ENCODE measurements at regions not wholly inside any gene's neighbourhood (a gene's known extent, or its start where the extent isn't known, plus 50 kb on each side); places are given as distances from the start of the nearest gene placed in this dataset.

DNA sequence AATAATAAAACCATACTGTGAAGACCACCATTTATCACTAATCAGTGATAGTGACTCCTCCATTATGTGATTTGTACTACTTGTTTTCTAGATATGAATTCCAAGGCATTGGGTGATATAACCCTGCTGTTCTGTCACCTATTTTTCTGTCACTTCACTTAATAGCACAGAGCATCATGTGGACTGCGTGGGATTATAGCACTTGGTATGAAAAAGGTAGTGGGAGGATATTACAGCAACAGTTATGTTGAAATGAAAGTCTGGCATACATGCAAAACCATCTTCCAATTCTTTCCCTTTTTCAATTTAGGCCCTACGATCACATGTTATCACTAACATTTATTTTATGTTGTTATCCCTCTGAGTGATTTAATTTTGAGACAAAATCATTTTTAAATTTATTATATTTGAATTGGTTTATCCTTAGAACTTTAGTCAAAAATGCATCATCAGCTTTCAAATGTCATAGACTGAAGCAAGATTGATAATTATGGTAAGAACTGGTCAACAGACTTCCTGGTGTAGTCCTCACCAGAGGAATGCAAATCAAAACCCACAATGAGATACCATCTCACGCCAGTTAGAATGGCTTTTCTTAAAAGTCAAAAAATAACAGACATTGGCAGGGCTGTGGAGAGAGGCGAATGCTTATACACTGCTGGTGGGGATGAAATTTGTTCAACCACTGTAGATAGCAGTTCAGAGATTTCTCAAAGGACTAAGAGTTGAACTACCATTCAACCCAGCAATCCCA, 242.6 kb downstream of the IKZF2 start:
- TF ChIP-seq, protein P1, sequence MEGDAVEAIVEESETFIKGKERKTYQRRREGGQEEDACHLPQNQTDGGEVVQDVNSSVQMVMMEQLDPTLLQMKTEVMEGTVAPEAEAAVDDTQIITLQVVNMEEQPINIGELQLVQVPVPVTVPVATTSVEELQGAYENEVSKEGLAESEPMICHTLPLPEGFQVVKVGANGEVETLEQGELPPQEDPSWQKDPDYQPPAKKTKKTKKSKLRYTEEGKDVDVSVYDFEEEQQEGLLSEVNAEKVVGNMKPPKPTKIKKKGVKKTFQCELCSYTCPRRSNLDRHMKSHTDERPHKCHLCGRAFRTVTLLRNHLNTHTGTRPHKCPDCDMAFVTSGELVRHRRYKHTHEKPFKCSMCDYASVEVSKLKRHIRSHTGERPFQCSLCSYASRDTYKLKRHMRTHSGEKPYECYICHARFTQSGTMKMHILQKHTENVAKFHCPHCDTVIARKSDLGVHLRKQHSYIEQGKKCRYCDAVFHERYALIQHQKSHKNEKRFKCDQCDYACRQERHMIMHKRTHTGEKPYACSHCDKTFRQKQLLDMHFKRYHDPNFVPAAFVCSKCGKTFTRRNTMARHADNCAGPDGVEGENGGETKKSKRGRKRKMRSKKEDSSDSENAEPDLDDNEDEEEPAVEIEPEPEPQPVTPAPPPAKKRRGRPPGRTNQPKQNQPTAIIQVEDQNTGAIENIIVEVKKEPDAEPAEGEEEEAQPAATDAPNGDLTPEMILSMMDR (IDR thresholded peaks at IDR 0.05 in 8 of 11, conservative IDR thresholded peaks at IDR 0.05 in 3 of 11), result no peak
- TF ChIP-seq POLR2A (IDR thresholded peaks at IDR 0.05), result no peak
- no peak for TF ChIP-seq POLR2AphosphoS5 (IDR thresholded peaks at IDR 0.05)

All from spleen (tissue), 7 donors.